CD14-positive monocyte (primary cell): ENCODE measurements at regions not wholly inside any gene's neighbourhood (a gene's known extent, or its start where the extent isn't known, plus 50 kb on each side); places are given as distances from the start of the nearest gene placed in this dataset.
"Not testable (repeated sequence)": the region's sequence is repeated elsewhere in the genome, so short reads cannot be mapped to it uniquely, and the experiment has no call there.

Experiments
- DNase-seq, 3 donors: peaks; one replicate each; pipeline ENCODE4 v3.0.0-alpha.2; 2011 to 2022
- H2AFZ ChIP-seq: 2 replicates; pipeline ENCODE4 v1.6.0; 2012; ENCODE audit warnings: mild to moderate bottlenecking, low read depth, low read length, inconsistent platforms; ENCODE audit not compliant: insufficient read depth, poor library complexity, severe bottlenecking
- H3K27ac ChIP-seq, 2 donors: 1 replicate in 1 of 2; 2 replicates in 1 of 2; pipeline ENCODE4 v1.5.1; 2012 to 2013; ENCODE audit warnings: low read length in 2 of 2, control low read depth in 1 of 2, inconsistent platforms in 1 of 2, low read depth in 1 of 2, mild to moderate bottlenecking in 1 of 2
- H3K27me3 ChIP-seq, 2 donors: one replicate each; pipeline versions ENCODE4 v1.6.0 to v1.6.1; 2011 to 2013; ENCODE audit warnings: low read length in 2 of 2; ENCODE audit not compliant: control insufficient read depth in 2 of 2, insufficient read depth in 2 of 2
- H3K36me3 ChIP-seq, 2 donors: replicated peaks in 1 of 2; 1 replicate in 1 of 2; 2 replicates in 1 of 2; pipeline versions ENCODE4 v1.5.1 to v1.6.1; 2012 to 2013; ENCODE audit warnings: low read length in 2 of 2, control low read depth in 1 of 2, inconsistent platforms in 1 of 2, mild to moderate bottlenecking in 1 of 2; ENCODE audit not compliant: insufficient read depth in 2 of 2, control insufficient read depth in 1 of 2
- H3K4me1 ChIP-seq, 2 donors: 1 replicate in 1 of 2; 2 replicates in 1 of 2; pipeline versions ENCODE4 v1.5.1 to v1.6.1; 2012 to 2013; ENCODE audit warnings: low read length in 2 of 2, control low read depth in 1 of 2, inconsistent platforms in 1 of 2, mild to moderate bottlenecking in 1 of 2, moderate library complexity in 1 of 2; ENCODE audit not compliant: insufficient read depth in 2 of 2, control insufficient read depth in 1 of 2
- H3K4me2 ChIP-seq: replicated peaks from 2 replicates; pipeline ENCODE3; 2012; ENCODE audit warnings: low read length, moderate library complexity, mild to moderate bottlenecking; ENCODE audit not compliant: poor library complexity, severe bottlenecking; ENCODE audit errors: extremely low read depth
- H3K4me3 ChIP-seq, 3 experiments: fragments of 200-600 bp in 1 of 3; sonication (generic) in 1 of 3; replicated peaks in 1 of 3; 1 replicate in 2 of 3; 2 replicates in 1 of 3; pipeline ENCODE4 v1.5.1; 2011 to 2013; ENCODE audit warnings: low read length in 3 of 3, mild to moderate bottlenecking in 3 of 3, control low read depth in 2 of 3, low read depth in 2 of 3, inconsistent platforms in 1 of 3, moderate library complexity in 1 of 3
- H3K79me2 ChIP-seq: 2 replicates; pipeline ENCODE4 v1.6.0; 2012; ENCODE audit warnings: mild to moderate bottlenecking, control low read depth, inconsistent platforms, low read length, moderate library complexity; ENCODE audit not compliant: insufficient read depth
- H3K9ac ChIP-seq: 2 replicates; pipeline ENCODE4 v1.6.0; 2017; ENCODE audit warnings: low read length, mild to moderate bottlenecking; ENCODE audit not compliant: insufficient read depth, poor library complexity, severe bottlenecking
- H3K9me3 ChIP-seq, 2 donors: replicated peaks in 1 of 2; 1 replicate in 1 of 2; 2 replicates in 1 of 2; pipeline versions ENCODE4 v1.5.1 to v1.6.1; 2012 to 2013; ENCODE audit warnings: low read length in 2 of 2, control low read depth in 1 of 2; ENCODE audit not compliant: control insufficient read depth in 1 of 2, insufficient read depth in 1 of 2
- H4K20me1 ChIP-seq: 2 replicates; pipeline ENCODE4 v1.6.0; 2012; ENCODE audit warnings: mild to moderate bottlenecking, low read length, control low read depth, moderate library complexity; ENCODE audit not compliant: insufficient read depth
- H3K27ac Mint-ChIP-seq, 7 donors: one replicate each; pipeline ENCODE4 v1.8.0; 2020; ENCODE audit warnings: mild to moderate bottlenecking in 7 of 7, mixed read lengths in 7 of 7, moderate library complexity in 6 of 7, inconsistent platforms in 2 of 7
- H3K27me3 Mint-ChIP-seq, 3 donors: one replicate each; pipeline ENCODE4 v1.8.0; 2021 to 2022; ENCODE audit warnings: low read depth in 3 of 3, mild to moderate bottlenecking in 3 of 3, mixed read lengths in 3 of 3, moderate library complexity in 3 of 3, inconsistent platforms in 1 of 3
- H3K36me3 Mint-ChIP-seq, 2 donors: one replicate each; pipeline ENCODE4 v1.8.0; 2020; ENCODE audit warnings: mixed read lengths in 2 of 2, inconsistent platforms in 1 of 2, mild to moderate bottlenecking in 1 of 2
- H3K4me1 Mint-ChIP-seq: one replicate; pipeline ENCODE4 v1.8.0; 2020; ENCODE audit warnings: mild to moderate bottlenecking, mixed read lengths
- H3K4me3 Mint-ChIP-seq, 2 donors: one replicate each; pipeline ENCODE4 v1.8.0; 2020; ENCODE audit warnings: mild to moderate bottlenecking in 2 of 2, mixed read lengths in 2 of 2, moderate library complexity in 1 of 2
- H3K9me3 Mint-ChIP-seq, 7 donors: one replicate each; pipeline ENCODE4 v1.8.0; 2020 to 2022; ENCODE audit warnings: mixed read lengths in 7 of 7, mild to moderate bottlenecking in 6 of 7, moderate library complexity in 6 of 7, inconsistent platforms in 2 of 7
- CTCF ChIP-seq: fragments of 200-600 bp; IDR thresholded peaks from one replicate; pipeline ENCODE4 v1.8.0; 2022; ENCODE audit warnings: antibody characterized with exemption, mild to moderate bottlenecking
- WGBS: methylation state at CpG from one replicate; pipeline ENCODE4 v1.1.5; 2013; ENCODE audit warnings: missing lambda C conversion rate; ENCODE audit not compliant: insufficient coverage; 5-methylcytosine and 5-hydroxymethylcytosine counted together
- intact Hi-C, 2 donors: fragments of 100-400 bp; cut with micrococcal nuclease; formaldehyde crosslinking; loops; one replicate each; pipeline versions ENCODE4 v1.15.0 to v1.15.1; 2023

- peaks cover 6 to 12% of the 10 kb centered on the region in 2 donors for H3K4me1 ChIP-seq
- H2AFZ ChIP-seq, H3K36me3 Mint-ChIP-seq, intact Hi-C loops, H3K27ac ChIP-seq, H3K36me3 ChIP-seq, H3K27ac Mint-ChIP-seq, H3K9me3 Mint-ChIP-seq, H3K27me3 Mint-ChIP-seq, DNase-seq, H3K4me2 ChIP-seq, H3K4me3 ChIP-seq, H3K9ac ChIP-seq, H3K9me3 ChIP-seq, H4K20me1 ChIP-seq, H3K4me3 Mint-ChIP-seq, H3K79me2 ChIP-seq, H3K27me3 ChIP-seq: not testable (repeated sequence)
- WGBS = no CpG with 5 or more reads among the region's 10 CpGs
- H3K4me1 Mint-ChIP-seq = peaks cover 14% of the 10 kb centered on the region
These were observed 66.0 kb upstream of the MUC20 start for GRCh38 chr3:195654746-195655145.

GRCh38 chr3:195654138-195654537, 66.6 kb upstream of the MUC20 start:
- H3K27ac Mint-ChIP-seq, H4K20me1 ChIP-seq, H3K4me2 ChIP-seq, H3K9me3 Mint-ChIP-seq, H3K36me3 ChIP-seq, H3K9ac ChIP-seq, H3K27me3 ChIP-seq, intact Hi-C loops, H3K27ac ChIP-seq, H3K4me3 Mint-ChIP-seq, H3K9me3 ChIP-seq, H3K4me3 ChIP-seq, DNase-seq, H3K79me2 ChIP-seq, H3K36me3 Mint-ChIP-seq, H3K27me3 Mint-ChIP-seq, H2AFZ ChIP-seq: not testable (repeated sequence)
- WGBS = 80% methylated on average over 1 of the region's 15 CpGs
- H3K4me1 ChIP-seq = peaks cover 6 to 12% of the 10 kb centered on the region in 2 donors
- H3K4me1 Mint-ChIP-seq = peaks cover 14% of the 10 kb centered on the region

- H4K20me1 ChIP-seq, H3K27me3 ChIP-seq, H3K79me2 ChIP-seq, H3K9me3 ChIP-seq, H3K9me3 Mint-ChIP-seq, H2AFZ ChIP-seq, DNase-seq, intact Hi-C loops, H3K27ac Mint-ChIP-seq, H3K9ac ChIP-seq, H3K27me3 Mint-ChIP-seq, H3K4me3 Mint-ChIP-seq, H3K27ac ChIP-seq, H3K4me3 ChIP-seq, H3K36me3 Mint-ChIP-seq, H3K4me2 ChIP-seq, H3K36me3 ChIP-seq: not testable (repeated sequence)
- peaks cover 14% of the 10 kb centered on the region for H3K4me1 Mint-ChIP-seq
- WGBS = no CpG with 5 or more reads among the region's 14 CpGs
- H3K4me1 ChIP-seq = peaks cover 6 to 12% of the 10 kb centered on the region in 2 donors
- peak; percentile 37 for TF ChIP-seq CTCF
These were observed 67.1 kb upstream of the MUC20 start for GRCh38 chr3:195653641-195654040.

- not testable (repeated sequence) for H3K9me3 Mint-ChIP-seq, H3K9me3 ChIP-seq, H3K79me2 ChIP-seq, H4K20me1 ChIP-seq, H3K27ac ChIP-seq, H3K4me1 Mint-ChIP-seq, DNase-seq, H3K27me3 ChIP-seq, H3K4me2 ChIP-seq, H3K9ac ChIP-seq, H3K4me1 ChIP-seq, H2AFZ ChIP-seq, H3K36me3 ChIP-seq, H3K36me3 Mint-ChIP-seq, H3K4me3 ChIP-seq
- Mint-ChIP-seq H3K27ac (peak overlapping the region in 2 of 7 donors; percentile 28 to 51), H3K4me3 (peak overlapping the region in 1 of 2 donors; percentile 16), H3K27me3 (peaks cover 3 to 15% (median 4%) of the 10 kb centered on the region in 3 donors)
- 94% methylated on average over 10 of the region's 19 CpGs for WGBS
- intact Hi-C loops = loop anchor here in 1 of 2 donors (10.0 kb wide), 1 partner anchor 297 kb away; no protein-coding TSS in a partner anchor
These were observed 64.4 kb upstream of the APOD start for GRCh38 chr3:195647912-195648702.
